ENCODE measurements at regions not wholly inside any gene's neighbourhood (a gene's known extent, or its start where the extent isn't known, plus 50 kb on each side); places are given as distances from the start of the nearest gene placed in this dataset.

GRCh38 chr4:154977228-154977627 lies 196.2 kb downstream of the RBM46 start:
- no peak for TF ChIP-seq POLR2AphosphoS5 (IDR thresholded peaks at IDR 0.05; ENCODE audit: borderline replicate concordance, low read depth, low read length)
- no peak for TF ChIP-seq EZH2 (IDR thresholded peaks at IDR 0.05)
- no peak for TF ChIP-seq FOXP2 (optimal IDR thresholded peaks at IDR 0.05; ENCODE audit: control extremely low read depth, extremely low read length, insufficient read depth)
